H1 (cell line): ENCODE measurements at regions not wholly inside any gene's neighbourhood (a gene's known extent, or its start where the extent isn't known, plus 50 kb on each side); places are given as distances from the start of the nearest gene placed in this dataset.

ENCODE experiments used
- CHD1 ChIP-seq: IDR thresholded peaks from 2 replicates; pipeline ENCODE4 v1.6.1; 2012; ENCODE audit warnings: low read depth, low read length, improper control_type of control experiment
- CTCF ChIP-seq, 3 experiments: IDR thresholded peaks; 1 replicate in 2 of 3; 2 replicates in 1 of 3; pipeline versions ENCODE4 v1.5.1 to v1.6.1; 2011; ENCODE audit warnings: low read length in 3 of 3, mild to moderate bottlenecking in 3 of 3, inconsistent platforms in 2 of 3, low read depth in 1 of 3, moderate library complexity in 1 of 3; ENCODE audit not compliant: insufficient read depth in 1 of 3; ENCODE audit errors: control extremely low read depth in 1 of 3
- GTF2F1 ChIP-seq: IDR thresholded peaks from 2 replicates; pipeline ENCODE4 v1.6.1; 2012; ENCODE audit warnings: low read depth, low read length, improper control_type of control experiment, borderline replicate concordance
- JUND ChIP-seq: IDR thresholded peaks from 2 replicates; pipeline ENCODE4 v1.6.1; 2011; ENCODE audit warnings: mild to moderate bottlenecking, improper control_type of control experiment, low read length
- POLR2A ChIP-seq, 2 experiments: IDR thresholded peaks; 1 replicate in 1 of 2; 2 replicates in 1 of 2; pipeline ENCODE4 v1.6.1; 2011; ENCODE audit warnings: low read depth in 2 of 2, low read length in 2 of 2, mild to moderate bottlenecking in 2 of 2; ENCODE audit errors: control extremely low read depth in 1 of 2
- POLR2AphosphoS5 ChIP-seq: IDR thresholded peaks from 2 replicates; pipeline ENCODE4 v1.6.1; 2011; ENCODE audit warnings: low read depth, low read length
- RAD21 ChIP-seq, 2 experiments: IDR thresholded peaks in 1 of 2; conservative IDR thresholded peaks in 1 of 2; 2 replicates each; pipeline ENCODE4 v1.6.1; 2011; ENCODE audit warnings: low read depth in 2 of 2, low read length in 2 of 2, improper control_type of control experiment in 1 of 2, inconsistent platforms in 1 of 2, mild to moderate bottlenecking in 1 of 2, moderate library complexity in 1 of 2
- TEAD4 ChIP-seq: IDR thresholded peaks from 2 replicates; pipeline ENCODE4 v1.6.1; 2012; ENCODE audit warnings: low read depth, low read length, inconsistent platforms, mixed read lengths
- TF ChIP-seq, protein P1 (sequence below): IDR thresholded peaks from 2 replicates; pipeline ENCODE4 v1.6.1; 2011; ENCODE audit warnings: low read length, improper control_type of control experiment

- TF ChIP-seq CTCF (IDR thresholded peaks at IDR 0.05; ENCODE audit: control extremely low read depth in 1 of 3, insufficient read depth in 1 of 3, low read depth in 1 of 3, low read length in 3 of 3) (no peak), POLR2AphosphoS5 (no peak), JUND (no peak), CHD1 (no peak), TEAD4 (no peak), RAD21 (IDR thresholded peaks at IDR 0.05 in 1 of 2, conservative IDR thresholded peaks at IDR 0.05 in 1 of 2; ENCODE audit: low read depth in 2 of 2, low read length in 2 of 2) (no peak), GTF2F1 (no peak), POLR2A (IDR thresholded peaks at IDR 0.05; ENCODE audit: control extremely low read depth in 1 of 2, low read depth in 2 of 2, low read length in 2 of 2) (no peak)
- TF ChIP-seq, protein P1, sequence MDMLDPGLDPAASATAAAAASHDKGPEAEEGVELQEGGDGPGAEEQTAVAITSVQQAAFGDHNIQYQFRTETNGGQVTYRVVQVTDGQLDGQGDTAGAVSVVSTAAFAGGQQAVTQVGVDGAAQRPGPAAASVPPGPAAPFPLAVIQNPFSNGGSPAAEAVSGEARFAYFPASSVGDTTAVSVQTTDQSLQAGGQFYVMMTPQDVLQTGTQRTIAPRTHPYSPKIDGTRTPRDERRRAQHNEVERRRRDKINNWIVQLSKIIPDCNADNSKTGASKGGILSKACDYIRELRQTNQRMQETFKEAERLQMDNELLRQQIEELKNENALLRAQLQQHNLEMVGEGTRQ, result no peak
Observed at GRCh38 chr6:40106840-40107239, 172.6 kb upstream of the MOCS1 start.
